ENCODE measurements at regions not wholly inside any gene's neighbourhood (a gene's known extent, or its start where the extent isn't known, plus 50 kb on each side); places are given as distances from the start of the nearest gene placed in this dataset.

- Histone ChIP-seq H3K9me2 (replicated peaks; ENCODE audit: low read depth, low read length) (no peaks in the 10 kb centered on the region), H3F3A (ENCODE audit: low read depth) (no peaks in the 10 kb centered on the region), H3K4me2 (ENCODE audit: low read depth, low read length, poor library complexity, severe bottlenecking) (no peak overlapping the region), H3K4me3 (ENCODE audit: low read length, poor library complexity, severe bottlenecking) (no peak overlapping the region), H4K20me1 (ENCODE audit: insufficient read depth, low read length, poor library complexity, severe bottlenecking) (no peaks in the 10 kb centered on the region), H3K4me1 (ENCODE audit: insufficient read depth, low read length, poor library complexity, severe bottlenecking) (peaks cover 1% of the 10 kb centered on the region), H3K79me2 (ENCODE audit: insufficient read depth, low read length) (no peaks in the 10 kb centered on the region), H2AFZ (ENCODE audit: low read length) (no peak overlapping the region), H3K9me3 (ENCODE audit: insufficient read depth, low read depth, low read length) (no peaks in the 10 kb centered on the region), H3K36me3 (ENCODE audit: insufficient read depth, low read length) (no peaks in the 10 kb centered on the region), H3K9ac (ENCODE audit: low read depth, low read length, poor library complexity, severe bottlenecking) (no peak overlapping the region), H3K27me3 (ENCODE audit: insufficient read depth, low read length, poor library complexity, severe bottlenecking) (no peaks in the 10 kb centered on the region)
- no peak for TF ChIP-seq EZH2phosphoT487 (IDR thresholded peaks at IDR 0.05; ENCODE audit: borderline replicate concordance)
- TF ChIP-seq, protein P1, sequence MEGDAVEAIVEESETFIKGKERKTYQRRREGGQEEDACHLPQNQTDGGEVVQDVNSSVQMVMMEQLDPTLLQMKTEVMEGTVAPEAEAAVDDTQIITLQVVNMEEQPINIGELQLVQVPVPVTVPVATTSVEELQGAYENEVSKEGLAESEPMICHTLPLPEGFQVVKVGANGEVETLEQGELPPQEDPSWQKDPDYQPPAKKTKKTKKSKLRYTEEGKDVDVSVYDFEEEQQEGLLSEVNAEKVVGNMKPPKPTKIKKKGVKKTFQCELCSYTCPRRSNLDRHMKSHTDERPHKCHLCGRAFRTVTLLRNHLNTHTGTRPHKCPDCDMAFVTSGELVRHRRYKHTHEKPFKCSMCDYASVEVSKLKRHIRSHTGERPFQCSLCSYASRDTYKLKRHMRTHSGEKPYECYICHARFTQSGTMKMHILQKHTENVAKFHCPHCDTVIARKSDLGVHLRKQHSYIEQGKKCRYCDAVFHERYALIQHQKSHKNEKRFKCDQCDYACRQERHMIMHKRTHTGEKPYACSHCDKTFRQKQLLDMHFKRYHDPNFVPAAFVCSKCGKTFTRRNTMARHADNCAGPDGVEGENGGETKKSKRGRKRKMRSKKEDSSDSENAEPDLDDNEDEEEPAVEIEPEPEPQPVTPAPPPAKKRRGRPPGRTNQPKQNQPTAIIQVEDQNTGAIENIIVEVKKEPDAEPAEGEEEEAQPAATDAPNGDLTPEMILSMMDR (conservative IDR thresholded peaks at IDR 0.05; ENCODE audit: low read length): no peak
These were observed 172.4 kb upstream of the LMNTD1 start for GRCh38 chr12:25725470-25725869.

- H3K79me2 ChIP-seq (ENCODE audit: insufficient read depth, low read length): no peaks in the 10 kb centered on the region
- no peaks in the 10 kb centered on the region for H3F3A ChIP-seq (ENCODE audit: low read depth)
- no peaks in the 10 kb centered on the region for H4K20me1 ChIP-seq (ENCODE audit: insufficient read depth, low read length, poor library complexity, severe bottlenecking)
- no peak overlapping the region for H3K9ac ChIP-seq (ENCODE audit: low read depth, low read length, poor library complexity, severe bottlenecking)
- no peaks in the 10 kb centered on the region for H3K9me3 ChIP-seq (ENCODE audit: insufficient read depth, low read depth, low read length)
- peaks cover 6% of the 10 kb centered on the region for H3K4me1 ChIP-seq (ENCODE audit: insufficient read depth, low read length, poor library complexity, severe bottlenecking)
- no peak for TF ChIP-seq EZH2phosphoT487 (IDR thresholded peaks at IDR 0.05; ENCODE audit: borderline replicate concordance)
- TF ChIP-seq, protein P1 (conservative IDR thresholded peaks at IDR 0.05; ENCODE audit: low read length): no peak
- H3K4me2 ChIP-seq (ENCODE audit: low read depth, low read length, poor library complexity, severe bottlenecking): no peak overlapping the region
- H2AFZ ChIP-seq (ENCODE audit: low read length): no peak overlapping the region
- H3K9me2 ChIP-seq (replicated peaks; ENCODE audit: low read depth, low read length): no peaks in the 10 kb centered on the region
- no peaks in the 10 kb centered on the region for H3K36me3 ChIP-seq (ENCODE audit: insufficient read depth, low read length)
- no peaks in the 10 kb centered on the region for H3K27me3 ChIP-seq (ENCODE audit: insufficient read depth, low read length, poor library complexity, severe bottlenecking)
- no peak overlapping the region for H3K4me3 ChIP-seq (ENCODE audit: low read length, poor library complexity, severe bottlenecking)
These were observed 172.8 kb upstream of the LMNTD1 start for GRCh38 chr12:25725931-25726330.

GRCh38 chr12:25728056-25728595 lies 175.0 kb upstream of the LMNTD1 start:
- TF ChIP-seq EZH2phosphoT487 (IDR thresholded peaks at IDR 0.05; ENCODE audit: borderline replicate concordance): no peak
- TF ChIP-seq, protein P1 (conservative IDR thresholded peaks at IDR 0.05; ENCODE audit: low read length): no peak
- Histone ChIP-seq H3K27me3 (ENCODE audit: insufficient read depth, low read length, poor library complexity, severe bottlenecking) (no peaks in the 10 kb centered on the region), H3F3A (ENCODE audit: low read depth) (no peaks in the 10 kb centered on the region), H3K4me2 (ENCODE audit: low read depth, low read length, poor library complexity, severe bottlenecking) (no peak overlapping the region), H3K9me2 (replicated peaks; ENCODE audit: low read depth, low read length) (no peaks in the 10 kb centered on the region), H3K36me3 (ENCODE audit: insufficient read depth, low read length) (no peaks in the 10 kb centered on the region), H3K79me2 (ENCODE audit: insufficient read depth, low read length) (no peaks in the 10 kb centered on the region), H3K4me1 (ENCODE audit: insufficient read depth, low read length, poor library complexity, severe bottlenecking) (peaks cover 8% of the 10 kb centered on the region), H4K20me1 (ENCODE audit: insufficient read depth, low read length, poor library complexity, severe bottlenecking) (no peaks in the 10 kb centered on the region), H3K9ac (ENCODE audit: low read depth, low read length, poor library complexity, severe bottlenecking) (no peak overlapping the region), H3K9me3 (ENCODE audit: insufficient read depth, low read depth, low read length) (no peaks in the 10 kb centered on the region), H3K4me3 (ENCODE audit: low read length, poor library complexity, severe bottlenecking) (no peak overlapping the region), H2AFZ (ENCODE audit: low read length) (no peak overlapping the region)

Measured in Loucy (cell line).